A673 (cell line): ENCODE measurements at regions not wholly inside any gene's neighbourhood (a gene's known extent, or its start where the extent isn't known, plus 50 kb on each side); places are given as distances from the start of the nearest gene placed in this dataset.

Experiments used
- BruUV-seq: library from RNA; stranded (reverse); fragments of 400-500 nt; replicated peaks from 2 replicates; lab custom pipeline; 2021; lab: Mats Ljungman, UMichigan
- CTCF ChIA-PET: fragments of 300-600 bp; sonication (Branson Sonifier 250); formaldehyde crosslinking; loops from one replicate; lab custom pipeline; 2022; ENCODE audit warnings: antibody characterized with exemption; lab: Charles Lee
- POLR2A ChIA-PET: fragments of 300-600 bp; sonication (Branson Sonifier 250); formaldehyde crosslinking; loops from one replicate; lab custom pipeline; 2022; ENCODE audit warnings: antibody characterized with exemption; ENCODE audit not compliant: low non-redundant PET; lab: Charles Lee
- DNase-seq: peaks from one replicate; pipeline ENCODE4 v3.0.0-alpha.2; 2015; ENCODE audit warnings: low spot score
- H3K27ac ChIP-seq: fragments of 200-600 bp; sonication (generic); 2 replicates; pipeline ENCODE4 v1.5.1; 2016; ENCODE audit warnings: mixed run types, low read depth, mild to moderate bottlenecking, mixed read lengths, antibody characterized with exemption, low read length; ENCODE audit not compliant: poor library complexity, severe bottlenecking
- H3K27me3 ChIP-seq: fragments of 200-600 bp; sonication (generic); replicated peaks from 2 replicates; pipeline ENCODE4 v1.6.1; 2017; ENCODE audit warnings: mixed run types, low read depth, mild to moderate bottlenecking, mixed read lengths, antibody characterized with exemption, low read length; ENCODE audit not compliant: insufficient read depth, poor library complexity
- H3K36me3 ChIP-seq: fragments of 200-600 bp; sonication (generic); 2 replicates; pipeline ENCODE4 v1.6.1; 2016; ENCODE audit warnings: mixed run types, mild to moderate bottlenecking, mixed read lengths, antibody characterized with exemption, low read length; ENCODE audit not compliant: insufficient read depth, poor library complexity, severe bottlenecking
- H3K4me1 ChIP-seq: fragments of 200-600 bp; sonication (generic); 2 replicates; pipeline ENCODE4 v1.6.1; 2017; ENCODE audit warnings: mixed run types, mild to moderate bottlenecking, mixed read lengths, antibody characterized with exemption, low read length; ENCODE audit not compliant: insufficient read depth, poor library complexity, severe bottlenecking
- H3K4me3 ChIP-seq: fragments of 200-600 bp; sonication (generic); 2 replicates; pipeline ENCODE4 v1.5.1; 2016; ENCODE audit warnings: low read depth, mixed run types, mild to moderate bottlenecking, mixed read lengths, low read length; ENCODE audit not compliant: poor library complexity, severe bottlenecking
- H3K9me3 ChIP-seq: fragments of 200-600 bp; sonication (generic); 2 replicates; pipeline ENCODE4 v1.6.1; 2016; ENCODE audit warnings: mixed run types, low read depth, mild to moderate bottlenecking, mixed read lengths, antibody characterized with exemption, low read length; ENCODE audit not compliant: poor library complexity, severe bottlenecking
- CTCF ChIP-seq: fragments of 300-800, 200-600 bp; sonication (generic); conservative IDR thresholded peaks from 2 replicates; pipeline ENCODE4 v1.5.1; 2017; ENCODE audit warnings: low read depth, mild to moderate bottlenecking, antibody characterized with exemption, low read length, moderate library complexity, mixed read lengths
- EZH2 ChIP-seq: fragments of 200-600 bp; sonication (generic); IDR thresholded peaks from 2 replicates; pipeline ENCODE4 v1.6.1; 2017; ENCODE audit warnings: borderline replicate concordance, low read depth, mild to moderate bottlenecking, mixed read lengths, antibody characterized with exemption, low read length; ENCODE audit not compliant: poor library complexity, severe bottlenecking
- intact Hi-C: fragments of 100-400 bp; cut with micrococcal nuclease; formaldehyde crosslinking; loops from one replicate; pipeline ENCODE4 v1.10.0; 2022; ENCODE audit not compliant: unreplicated experiment

- ChIA-PET POLR2A (no interaction called here), CTCF (no interaction called here)
- H3K9me3 ChIP-seq = peaks cover 12% of the 10 kb centered on the region
- no peak overlapping the region for H3K27ac ChIP-seq
- BruUV-seq = no TSS peak
- intact Hi-C loops = no loop called here
- H3K4me1 ChIP-seq = no peaks in the 10 kb centered on the region
- DNase-seq = no peak
- H3K36me3 ChIP-seq = no peaks in the 10 kb centered on the region
- no peaks in the 10 kb centered on the region for H3K27me3 ChIP-seq
- no peak overlapping the region for H3K4me3 ChIP-seq
- TF ChIP-seq CTCF (no peak), EZH2 (no peak)
These were observed 206.1 kb upstream of the IRX1 start for GRCh38 chr5:3389471-3390026.

- intact Hi-C loops = no loop called here
- DNase-seq = no peak
- BruUV-seq = no TSS peak
- TF ChIP-seq EZH2 = no peak
- no peak for TF ChIP-seq CTCF
- Histone ChIP-seq H3K4me1 (no peaks in the 10 kb centered on the region), H3K36me3 (no peaks in the 10 kb centered on the region), H3K4me3 (no peak overlapping the region), H3K9me3 (peaks cover 8% of the 10 kb centered on the region), H3K27me3 (no peaks in the 10 kb centered on the region), H3K27ac (no peak overlapping the region)
- ChIA-PET CTCF (no interaction called here), POLR2A (no interaction called here)
These were observed 209.0 kb upstream of the IRX1 start for GRCh38 chr5:3386637-3387036.

GRCh38 chr5:3385991-3386519 is 209.6 kb upstream of the IRX1 start:
- no TSS peak for BruUV-seq
- Histone ChIP-seq H3K36me3 (no peaks in the 10 kb centered on the region), H3K9me3 (peaks cover 14% of the 10 kb centered on the region), H3K27me3 (no peaks in the 10 kb centered on the region), H3K4me3 (no peak overlapping the region), H3K27ac (no peak overlapping the region), H3K4me1 (no peaks in the 10 kb centered on the region)
- ChIA-PET POLR2A (no interaction called here), CTCF (no interaction called here)
- no peak for TF ChIP-seq EZH2
- TF ChIP-seq CTCF = no peak
- intact Hi-C loops = no loop called here
- DNase-seq = no peak
